NCI-H1694 treated with DMSO at 0.1 percent for 48 hours (cell line): ENCODE measurements at regions not wholly inside any gene's neighbourhood (a gene's known extent, or its start where the extent isn't known, plus 50 kb on each side); places are given as distances from the start of the nearest gene placed in this dataset.
"Not testable (repeated sequence)": the region's sequence is repeated elsewhere in the genome, so short reads cannot be mapped to it uniquely, and the experiment has no call there.

Source experiments
- DNase-seq: peaks from one replicate; lab custom pipeline; 2025; lab: John Stamatoyannopoulos, UW

- no peak for DNase-seq
These were observed 496.1 kb upstream of the CCDC54 start for GRCh38 chr3:106881186-106881585.

DNA sequence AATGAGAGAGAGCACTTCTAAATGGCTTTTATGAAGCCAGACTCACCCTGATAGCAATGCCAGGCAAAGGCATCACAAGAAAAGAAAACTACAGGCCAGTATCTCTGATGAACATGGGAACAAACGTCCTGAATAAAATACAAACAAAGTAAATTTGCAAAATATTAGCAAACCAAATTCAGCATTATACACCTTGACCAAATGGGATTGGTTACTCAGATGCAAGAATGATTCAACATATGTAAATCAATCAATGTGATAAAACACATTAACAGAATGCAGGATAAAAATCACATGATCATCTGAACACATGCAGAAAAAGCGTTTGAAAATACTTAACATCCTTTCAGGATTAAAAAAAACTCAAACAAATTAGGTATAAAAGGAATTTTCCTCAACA is 494.9 kb upstream of the CCDC54 start:
- no peak for DNase-seq

- no peak for DNase-seq
These were observed 471.2 kb upstream of the CCDC54 start for GRCh38 chr3:106906074-106906473.

DNA sequence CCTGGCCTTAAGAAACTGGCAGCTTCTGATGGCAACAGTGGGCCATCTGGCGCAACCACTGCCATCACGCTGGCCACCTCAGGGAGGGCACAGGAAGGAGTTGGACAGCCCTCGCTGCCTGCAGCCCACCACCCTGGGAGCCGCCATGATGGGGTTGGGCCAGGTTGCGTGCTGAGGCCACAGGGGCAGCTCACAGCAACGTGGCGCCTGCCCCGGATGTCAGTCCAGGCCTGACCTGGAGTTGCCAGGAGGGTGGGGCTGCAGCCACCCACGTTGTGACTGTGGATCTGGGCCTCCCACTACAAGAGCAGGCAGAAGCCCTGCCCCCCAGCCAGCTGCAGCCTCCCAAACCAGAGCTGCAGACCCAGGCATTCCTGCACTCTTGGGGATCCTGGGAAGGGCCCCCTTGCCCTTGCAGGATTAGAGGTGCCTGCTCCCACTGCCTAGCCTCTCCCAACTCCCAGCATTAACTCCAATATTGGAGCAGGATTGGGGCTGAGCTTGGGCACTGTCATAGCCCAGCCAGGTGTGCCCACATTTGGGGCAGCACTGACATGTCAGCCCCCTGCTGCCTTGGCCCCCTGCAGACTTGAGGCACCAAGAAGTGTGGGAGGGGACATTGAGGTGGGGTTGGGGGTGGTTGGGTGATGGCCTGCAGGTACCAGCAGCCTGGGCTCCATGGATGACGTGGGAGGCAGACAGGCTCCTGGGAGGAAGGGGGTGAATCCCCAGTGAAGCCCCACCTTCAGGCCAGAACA is 468.9 kb upstream of the CCDC54 start:
- DNase-seq = no peak

GRCh38 chr3:106913111-106913698 is 464.0 kb upstream of the CCDC54 start:
- no peak for DNase-seq

- no peak for DNase-seq
These were observed 463.3 kb upstream of the CCDC54 start for GRCh38 chr3:106913966-106914365.

DNA sequence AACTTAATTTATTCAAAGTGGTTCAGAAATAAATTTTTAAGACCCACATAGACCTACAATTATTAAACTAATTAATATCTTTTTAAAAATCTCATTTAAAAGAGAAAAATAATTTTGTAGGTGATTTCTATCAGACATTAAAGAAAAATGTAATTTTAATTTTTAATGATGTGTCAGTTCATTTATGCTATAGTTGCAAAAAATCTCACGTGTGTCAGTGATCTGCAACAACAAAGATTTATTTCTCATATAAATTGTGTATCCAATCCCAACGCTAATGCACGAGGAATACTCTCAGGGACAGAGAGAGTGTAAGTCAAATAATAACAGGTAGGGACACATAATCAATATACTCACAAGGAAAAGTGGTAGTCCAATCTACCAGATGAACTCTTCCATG is 456.6 kb upstream of the CCDC54 start:
- DNase-seq = no peak

DNA sequence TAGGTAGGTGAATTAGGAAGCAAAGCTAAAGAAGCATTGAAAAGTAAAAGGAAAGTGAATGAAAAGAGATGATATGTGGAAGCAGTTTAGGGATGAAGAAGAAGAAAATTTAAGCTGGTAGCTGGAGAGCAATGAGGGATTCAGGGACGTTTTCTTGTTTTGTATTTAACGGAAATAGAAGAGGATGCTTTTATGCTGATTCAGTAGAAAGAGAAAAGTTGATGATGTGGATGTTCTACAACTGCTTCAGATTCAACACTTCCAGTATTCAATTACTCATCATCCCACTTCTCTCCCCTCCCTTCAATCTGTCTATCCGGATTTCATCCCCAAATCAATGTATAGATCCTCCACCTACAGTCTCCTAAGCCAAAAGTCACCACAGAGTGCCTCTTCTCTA is 448.2 kb upstream of the CCDC54 start:
- DNase-seq = no peak

DNA sequence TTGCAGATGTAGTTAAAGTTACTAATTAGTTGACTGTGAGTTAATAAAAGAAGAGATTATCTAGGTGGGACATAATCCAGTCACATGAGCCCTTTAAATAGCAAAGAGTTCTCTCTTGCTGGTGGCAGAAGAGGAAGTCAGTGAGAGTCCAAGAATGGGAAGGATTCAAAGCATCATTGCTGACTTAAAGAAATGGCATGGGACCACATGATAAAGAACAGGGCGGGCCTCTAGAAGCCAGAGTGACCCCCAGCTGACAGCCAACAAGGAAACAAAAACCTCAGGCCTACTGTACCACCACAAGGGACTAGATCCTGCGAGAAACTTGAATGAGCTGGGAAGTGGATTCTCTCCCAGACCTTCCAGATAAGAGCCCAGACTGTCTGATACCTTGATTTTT is 447.2 kb upstream of the CCDC54 start:
- DNase-seq = no peak

DNA sequence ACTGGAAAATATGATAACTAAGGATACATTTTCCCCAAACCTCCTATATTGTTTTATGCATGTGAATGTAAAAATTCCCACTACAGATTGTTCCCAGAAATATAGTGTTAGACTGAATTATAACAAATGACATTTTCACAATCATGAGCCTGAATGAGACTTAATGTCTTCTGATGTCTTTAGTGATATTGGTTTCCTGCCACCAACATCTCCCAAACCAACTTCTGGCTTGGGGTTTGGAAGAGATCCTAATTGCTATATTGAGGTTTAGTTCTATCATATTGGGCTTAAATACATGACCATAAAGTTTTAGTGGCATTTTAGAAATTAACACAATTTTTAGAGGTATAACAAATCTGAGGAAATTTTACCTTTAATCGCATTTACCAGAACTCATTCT is 445.3 kb upstream of the CCDC54 start:
- no peak for DNase-seq

GRCh38 chr3:106936337-106936736 is 440.9 kb upstream of the CCDC54 start:
- no peak for DNase-seq

DNA sequence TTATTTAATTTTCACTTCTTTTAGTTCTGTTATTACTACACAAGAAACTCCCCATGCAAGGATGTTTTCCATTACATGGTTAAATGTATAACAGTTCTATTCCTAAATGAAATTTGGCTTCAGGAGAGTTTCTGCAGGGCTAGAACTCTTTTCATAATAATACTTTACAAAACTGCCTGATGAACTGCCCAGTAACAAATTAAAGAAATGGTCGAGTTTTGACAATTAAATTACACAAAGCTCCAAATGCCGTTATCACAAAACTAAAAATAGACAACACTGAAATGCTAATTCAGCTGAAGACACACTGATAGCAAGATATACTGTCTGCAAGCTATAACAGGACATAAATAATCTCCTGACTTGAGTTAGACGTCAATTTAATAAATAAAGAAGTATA is 435.2 kb upstream of the CCDC54 start:
- DNase-seq = no peak

DNA sequence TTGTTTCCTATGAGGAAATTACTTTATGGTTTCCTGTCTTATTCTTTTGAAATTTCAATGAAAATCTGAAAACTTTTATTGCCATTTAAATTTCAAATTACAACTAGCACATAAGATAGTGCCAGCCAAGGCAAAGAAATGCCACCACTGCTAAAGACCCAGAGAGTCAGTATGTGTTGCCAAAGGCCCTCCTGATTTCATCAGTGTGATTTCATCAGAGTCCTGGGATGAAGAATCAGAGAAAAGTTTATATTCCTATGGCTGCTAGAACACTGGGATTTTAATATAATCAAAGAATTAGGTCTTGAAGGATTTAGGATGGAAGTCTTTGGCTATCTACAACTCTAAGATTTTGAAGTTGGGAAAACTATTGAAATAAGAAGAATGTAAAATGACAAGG is 434.2 kb upstream of the CCDC54 start:
- DNase-seq = no peak

- no peak for DNase-seq
These were observed 431.8 kb upstream of the CCDC54 start for GRCh38 chr3:106945435-106945834.

GRCh38 chr3:106946866-106947265 is 430.4 kb upstream of the CCDC54 start:
- DNase-seq = no peak

DNA sequence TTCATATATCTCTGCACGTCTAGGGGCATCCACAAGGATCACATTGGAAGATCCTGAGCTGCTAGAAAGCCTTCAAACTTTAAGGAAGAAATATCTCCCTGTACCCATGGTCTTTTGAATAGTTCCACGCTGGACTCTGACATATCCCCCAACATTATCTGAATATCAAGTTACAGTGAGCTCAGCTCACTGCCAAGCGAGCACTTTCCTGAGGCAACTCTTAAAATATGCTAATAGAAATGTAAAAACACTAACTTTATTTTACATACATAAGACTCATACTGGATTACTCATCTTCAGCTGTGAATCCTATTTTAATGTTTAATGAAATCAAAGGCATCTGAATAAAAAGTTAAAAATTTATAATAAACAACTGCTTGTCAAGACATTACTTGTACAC is 420.2 kb upstream of the CCDC54 start:
- no peak for DNase-seq

GRCh38 chr3:106962993-106963392 is 414.2 kb upstream of the CCDC54 start:
- no peak for DNase-seq

GRCh38 chr3:106963442-106963841 is 413.8 kb upstream of the CCDC54 start:
- DNase-seq = no peak

DNA sequence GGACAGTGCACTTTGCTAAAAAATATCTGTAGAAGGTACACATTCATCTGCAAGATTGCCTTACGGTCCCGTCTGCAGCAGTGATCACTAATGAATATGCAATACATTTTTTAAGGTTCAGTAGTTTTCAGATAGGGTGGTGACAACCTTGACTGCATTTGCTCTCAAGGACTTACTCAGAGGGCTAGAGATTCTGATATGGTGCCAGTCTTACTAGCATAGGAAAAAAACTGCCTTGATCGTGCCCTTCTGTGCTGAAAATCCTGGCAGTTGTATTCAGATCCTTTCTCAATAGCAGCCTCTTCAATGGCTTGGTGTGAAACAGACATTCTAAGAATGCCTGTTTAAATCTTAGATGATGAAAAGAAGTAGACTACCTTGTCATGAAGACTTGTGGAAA is 411.9 kb upstream of the CCDC54 start:
- DNase-seq = no peak

DNA sequence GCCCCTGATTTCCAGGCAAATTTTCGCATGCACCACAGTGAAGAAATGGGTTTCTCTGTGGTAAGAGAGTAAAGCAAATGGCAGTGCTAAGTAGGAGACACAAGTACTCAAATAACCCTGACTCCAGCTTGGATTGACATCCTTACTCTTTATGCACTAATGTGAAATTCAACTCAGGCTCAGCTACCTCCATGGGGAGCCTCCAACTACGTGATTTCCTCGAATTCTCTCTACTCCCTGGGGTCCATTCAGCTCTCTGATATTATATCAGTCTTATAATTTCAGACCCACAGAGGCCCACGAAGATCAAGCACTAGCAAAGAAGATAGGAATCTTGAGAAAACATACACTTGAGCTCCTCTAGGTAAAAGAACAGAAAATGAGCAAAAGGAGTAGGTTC is 407.6 kb upstream of the CCDC54 start:
- no peak for DNase-seq

- no peak for DNase-seq
These were observed 395.8 kb upstream of the CCDC54 start for GRCh38 chr3:106981392-106981791.

- no peak for DNase-seq
These were observed 391.5 kb upstream of the CCDC54 start for GRCh38 chr3:106985721-106986120.

GRCh38 chr3:106998841-106999682 is 378.2 kb upstream of the CCDC54 start:
- not testable (repeated sequence) for DNase-seq
